ENCODE measurements at regions not wholly inside any gene's neighbourhood (a gene's known extent, or its start where the extent isn't known, plus 50 kb on each side); places are given as distances from the start of the nearest gene placed in this dataset.
"Not testable (repeated sequence)": the region's sequence is repeated elsewhere in the genome, so short reads cannot be mapped to it uniquely, and the experiment has no call there.

GRCh38 chr11:121936781-121937447, 179.1 kb downstream of the BLID start:
- DNase-seq: no peak

GRCh38 chr11:121936370-121936769, 179.6 kb downstream of the BLID start:
- DNase-seq: no peak

- no peak for DNase-seq
These were observed 182.3 kb downstream of the BLID start for GRCh38 chr11:121933694-121934093.

GRCh38 chr11:121933294-121933693, 182.7 kb downstream of the BLID start:
- DNase-seq: no peak

GRCh38 chr11:121932646-121933185, 183.3 kb downstream of the BLID start:
- DNase-seq: no peak

- DNase-seq: no peak
These were observed 184.2 kb downstream of the BLID start for GRCh38 chr11:121931748-121932352.

GRCh38 chr11:121931121-121931520, 184.9 kb downstream of the BLID start:
- DNase-seq: no peak

- no peak for DNase-seq
These were observed 185.7 kb downstream of the BLID start for GRCh38 chr11:121930004-121930965.

GRCh38 chr11:121929581-121929980, 186.4 kb downstream of the BLID start:
- no peak for DNase-seq

- DNase-seq: no peak
These were observed 187.1 kb downstream of the BLID start for GRCh38 chr11:121928597-121929580.

- DNase-seq: no peak
These were observed 188.2 kb downstream of the BLID start for GRCh38 chr11:121927789-121928188.

- DNase-seq: no peak
These were observed 188.8 kb downstream of the BLID start for GRCh38 chr11:121927097-121927785.

GRCh38 chr11:121924191-121924590, 191.8 kb downstream of the BLID start:
- no peak for DNase-seq

GRCh38 chr11:121917482-121917881, 198.5 kb downstream of the BLID start:
- DNase-seq: no peak

GRCh38 chr11:121914508-121915059, 201.4 kb downstream of the BLID start:
- DNase-seq: no peak

GRCh38 chr11:121909596-121909995, 206.4 kb downstream of the BLID start:
- no peak for DNase-seq

- DNase-seq: no peak
These were observed 208.6 kb downstream of the BLID start for GRCh38 chr11:121907379-121907778.

GRCh38 chr11:121904148-121904547, 211.9 kb downstream of the BLID start:
- DNase-seq: no peak

GRCh38 chr11:121901886-121902285, 214.1 kb downstream of the BLID start:
- no peak for DNase-seq

- not testable (repeated sequence) for DNase-seq
These were observed 214.6 kb downstream of the BLID start for GRCh38 chr11:121901417-121901816.

- no peak for DNase-seq
These were observed 216.5 kb downstream of the BLID start for GRCh38 chr11:121899520-121899919.
